ENCODE measurements at regions not wholly inside any gene's neighbourhood (a gene's known extent, or its start where the extent isn't known, plus 50 kb on each side); places are given as distances from the start of the nearest gene placed in this dataset.

DNA sequence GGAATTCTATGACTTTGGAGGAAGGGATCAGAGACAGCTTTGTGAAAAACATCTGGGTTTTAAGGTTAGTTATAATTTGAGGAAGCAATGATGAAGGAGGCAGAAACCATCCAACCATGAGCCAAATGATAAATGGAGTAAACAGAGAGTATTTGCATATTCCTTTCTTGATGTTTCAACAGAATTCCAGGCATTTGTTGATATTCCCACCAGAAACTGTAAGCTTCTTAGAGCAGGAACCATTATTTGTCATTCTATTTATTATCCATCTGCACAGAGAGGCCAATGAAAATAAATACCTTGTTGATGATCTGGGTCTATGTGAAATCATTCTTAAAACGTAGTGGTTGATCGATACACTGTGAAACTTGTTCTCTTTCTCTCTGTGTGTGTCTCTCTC is 715.3 kb downstream of the INHBA start:
- no peak overlapping the region for H3K4me3 ChIP-seq
- DNase-seq (ENCODE audit: low spot score) = no peak
- no peaks in the 10 kb centered on the region for H3K79me2 ChIP-seq
- no peaks in the 10 kb centered on the region for H3K36me3 ChIP-seq (replicated peaks; ENCODE audit: insufficient read depth, low read depth)
- H3K27me3 ChIP-seq = no peaks in the 10 kb centered on the region
- H3K27ac ChIP-seq = no peak overlapping the region
- H3K4me2 ChIP-seq = no peak overlapping the region
- no peaks in the 10 kb centered on the region for H4K20me1 ChIP-seq (ENCODE audit: insufficient read depth, poor library complexity, severe bottlenecking)
- TF ChIP-seq, protein P1, sequence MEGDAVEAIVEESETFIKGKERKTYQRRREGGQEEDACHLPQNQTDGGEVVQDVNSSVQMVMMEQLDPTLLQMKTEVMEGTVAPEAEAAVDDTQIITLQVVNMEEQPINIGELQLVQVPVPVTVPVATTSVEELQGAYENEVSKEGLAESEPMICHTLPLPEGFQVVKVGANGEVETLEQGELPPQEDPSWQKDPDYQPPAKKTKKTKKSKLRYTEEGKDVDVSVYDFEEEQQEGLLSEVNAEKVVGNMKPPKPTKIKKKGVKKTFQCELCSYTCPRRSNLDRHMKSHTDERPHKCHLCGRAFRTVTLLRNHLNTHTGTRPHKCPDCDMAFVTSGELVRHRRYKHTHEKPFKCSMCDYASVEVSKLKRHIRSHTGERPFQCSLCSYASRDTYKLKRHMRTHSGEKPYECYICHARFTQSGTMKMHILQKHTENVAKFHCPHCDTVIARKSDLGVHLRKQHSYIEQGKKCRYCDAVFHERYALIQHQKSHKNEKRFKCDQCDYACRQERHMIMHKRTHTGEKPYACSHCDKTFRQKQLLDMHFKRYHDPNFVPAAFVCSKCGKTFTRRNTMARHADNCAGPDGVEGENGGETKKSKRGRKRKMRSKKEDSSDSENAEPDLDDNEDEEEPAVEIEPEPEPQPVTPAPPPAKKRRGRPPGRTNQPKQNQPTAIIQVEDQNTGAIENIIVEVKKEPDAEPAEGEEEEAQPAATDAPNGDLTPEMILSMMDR (IDR thresholded peaks at IDR 0.05; ENCODE audit: poor library complexity) = no peak
- no peak for TF ChIP-seq EZH2 (IDR thresholded peaks at IDR 0.05; ENCODE audit: borderline replicate concordance)
- 94% methylated on average over 2 of the region's 2 CpGs for WGBS (ENCODE audit: low lambda C conversion rate, missing lambda C conversion rate)
- no peak overlapping the region for H2AFZ ChIP-seq
- no peaks in the 10 kb centered on the region for H3K9me2 ChIP-seq (replicated peaks; ENCODE audit: insufficient read depth)
- no peaks in the 10 kb centered on the region for H3K9me3 ChIP-seq (ENCODE audit: low read depth)
- no peaks in the 10 kb centered on the region for H3K4me1 ChIP-seq (ENCODE audit: insufficient read depth)

DNA sequence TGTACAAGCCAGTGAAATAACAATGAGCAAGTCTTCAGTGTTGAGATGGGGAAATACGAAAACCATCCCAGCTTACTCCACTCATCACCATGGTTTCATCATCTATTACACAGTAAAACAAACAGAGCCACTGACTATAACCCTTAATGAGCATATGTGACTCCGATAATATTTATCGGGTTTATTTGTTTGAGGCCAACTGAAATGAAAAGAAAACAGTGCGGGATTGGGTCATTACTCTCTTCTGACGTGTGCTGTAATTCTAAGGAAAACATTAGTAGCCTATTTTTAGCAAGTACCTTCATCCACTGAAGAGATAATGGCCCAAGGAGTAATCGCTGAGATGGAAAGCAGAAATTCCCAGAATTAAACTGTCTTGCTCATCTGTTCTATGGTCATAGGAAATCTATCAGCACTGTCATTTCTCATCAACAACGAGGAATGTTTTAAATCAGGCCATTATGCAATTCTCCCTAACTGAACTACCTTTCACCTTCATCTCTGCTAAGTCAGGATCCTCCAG is 716.5 kb downstream of the INHBA start:
- DNase-seq (ENCODE audit: low spot score) = peak; percentile 25
- Histone ChIP-seq H3K27me3 (no peaks in the 10 kb centered on the region), H3K36me3 (replicated peaks; ENCODE audit: insufficient read depth, low read depth) (no peaks in the 10 kb centered on the region), H3K79me2 (no peaks in the 10 kb centered on the region), H3K4me2 (no peak overlapping the region), H3K4me3 (no peak overlapping the region), H3K9me2 (replicated peaks; ENCODE audit: insufficient read depth) (no peaks in the 10 kb centered on the region), H3K9me3 (ENCODE audit: low read depth) (no peaks in the 10 kb centered on the region), H4K20me1 (ENCODE audit: insufficient read depth, poor library complexity, severe bottlenecking) (no peaks in the 10 kb centered on the region), H2AFZ (no peak overlapping the region), H3K4me1 (ENCODE audit: insufficient read depth) (no peaks in the 10 kb centered on the region), H3K27ac (peak overlapping the region; percentile 22)
- TF ChIP-seq EZH2phosphoT487 (IDR thresholded peaks at IDR 0.05; ENCODE audit: low read depth, severe bottlenecking, unreplicated experiment) (no peak), EZH2 (IDR thresholded peaks at IDR 0.05; ENCODE audit: borderline replicate concordance) (no peak)
- TF ChIP-seq, protein P1 (IDR thresholded peaks at IDR 0.05; ENCODE audit: poor library complexity) = no peak
- whole genome bisulfite sequencing (ENCODE audit: low lambda C conversion rate, missing lambda C conversion rate) = 66% methylated on average over 7 of the region's 7 CpGs

DNA sequence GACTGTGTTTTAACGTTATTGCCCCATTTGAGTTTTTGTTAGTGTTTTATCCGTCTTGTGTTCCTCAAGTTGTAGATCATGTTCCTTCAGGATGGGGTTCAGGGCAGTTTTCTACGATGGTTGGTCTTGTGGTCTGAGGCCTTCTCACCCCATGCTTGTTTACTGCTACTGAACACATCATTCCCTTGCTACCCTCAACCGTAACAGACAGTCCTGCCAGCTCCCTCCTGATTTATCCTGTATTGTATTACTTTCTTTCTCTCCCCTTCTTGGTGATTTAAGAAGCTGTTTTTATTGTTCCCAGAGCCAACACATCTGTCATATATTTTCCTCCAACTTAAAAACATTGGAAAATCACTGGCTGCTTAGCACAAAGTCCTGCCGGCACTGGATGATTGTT is 719.8 kb downstream of the INHBA start:
- no peak overlapping the region for H2AFZ ChIP-seq
- no peak for DNase-seq (ENCODE audit: low spot score)
- H3K27me3 ChIP-seq = no peaks in the 10 kb centered on the region
- H3K36me3 ChIP-seq (replicated peaks; ENCODE audit: insufficient read depth, low read depth) = no peaks in the 10 kb centered on the region
- no peaks in the 10 kb centered on the region for H3K79me2 ChIP-seq
- H3K9me2 ChIP-seq (replicated peaks; ENCODE audit: insufficient read depth) = no peaks in the 10 kb centered on the region
- H3K4me2 ChIP-seq = no peak overlapping the region
- H3K4me1 ChIP-seq (ENCODE audit: insufficient read depth) = no peaks in the 10 kb centered on the region
- 63% methylated on average over 5 of the region's 5 CpGs for WGBS (ENCODE audit: low lambda C conversion rate, missing lambda C conversion rate)
- no peak overlapping the region for H3K27ac ChIP-seq
- no peaks in the 10 kb centered on the region for H4K20me1 ChIP-seq (ENCODE audit: insufficient read depth, poor library complexity, severe bottlenecking)
- no peak overlapping the region for H3K4me3 ChIP-seq
- TF ChIP-seq, protein P1 (IDR thresholded peaks at IDR 0.05; ENCODE audit: poor library complexity) = no peak
- no peak for TF ChIP-seq EZH2 (IDR thresholded peaks at IDR 0.05; ENCODE audit: borderline replicate concordance)
- TF ChIP-seq EZH2phosphoT487 (IDR thresholded peaks at IDR 0.05; ENCODE audit: low read depth, severe bottlenecking, unreplicated experiment) = no peak
- no peaks in the 10 kb centered on the region for H3K9me3 ChIP-seq (ENCODE audit: low read depth)

DNA sequence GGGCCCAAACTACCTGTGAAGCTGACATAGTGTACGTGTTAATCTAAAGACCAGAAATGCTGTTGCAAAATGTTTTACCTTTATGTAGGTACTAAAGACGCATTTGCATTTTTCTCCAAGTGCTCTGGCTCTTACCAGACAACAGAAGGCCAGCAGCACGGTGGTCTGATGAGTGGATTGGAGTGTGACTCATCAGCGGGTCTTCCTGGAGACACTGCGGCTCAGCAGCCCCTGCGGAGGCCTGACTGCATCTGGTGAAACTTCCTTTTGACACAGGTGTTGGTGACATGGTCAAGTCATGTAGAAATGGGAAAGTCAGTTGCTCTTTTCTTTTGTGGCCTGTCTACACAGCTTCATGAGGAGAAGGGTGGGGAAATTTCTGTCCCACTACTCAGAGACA is 723.6 kb downstream of the INHBA start:
- Histone ChIP-seq H4K20me1 (ENCODE audit: insufficient read depth, poor library complexity, severe bottlenecking) (no peaks in the 10 kb centered on the region), H2AFZ (no peak overlapping the region), H3K79me2 (no peaks in the 10 kb centered on the region), H3K4me2 (no peak overlapping the region), H3K36me3 (replicated peaks; ENCODE audit: insufficient read depth, low read depth) (no peaks in the 10 kb centered on the region), H3K4me3 (no peak overlapping the region), H3K9me3 (ENCODE audit: low read depth) (no peaks in the 10 kb centered on the region), H3K27me3 (no peaks in the 10 kb centered on the region), H3K9me2 (replicated peaks; ENCODE audit: insufficient read depth) (no peaks in the 10 kb centered on the region), H3K27ac (no peak overlapping the region), H3K4me1 (ENCODE audit: insufficient read depth) (no peaks in the 10 kb centered on the region)
- DNase-seq (ENCODE audit: low spot score) = no peak
- 69% methylated on average over 6 of the region's 6 CpGs for WGBS (ENCODE audit: low lambda C conversion rate, missing lambda C conversion rate)
- TF ChIP-seq EZH2 (IDR thresholded peaks at IDR 0.05; ENCODE audit: borderline replicate concordance) (no peak), EZH2phosphoT487 (IDR thresholded peaks at IDR 0.05; ENCODE audit: low read depth, severe bottlenecking, unreplicated experiment) (no peak)
- TF ChIP-seq, protein P1 (IDR thresholded peaks at IDR 0.05; ENCODE audit: poor library complexity) = no peak
